MM.1S (cell line): ENCODE measurements at regions not wholly inside any gene's neighbourhood (a gene's known extent, or its start where the extent isn't known, plus 50 kb on each side); places are given as distances from the start of the nearest gene placed in this dataset.

ENCODE experiments used
- DNase-seq: peaks from one replicate; pipeline ENCODE4 v3.0.0-alpha.2; 2015
- H2AFZ ChIP-seq: fragments of 300-600 bp; sonication (generic); 2 replicates; pipeline ENCODE4 v1.6.0; 2016; ENCODE audit warnings: antibody characterized with exemption, low read length
- H3F3A ChIP-seq: fragments of 300-600 bp; sonication (generic); 2 replicates; pipeline ENCODE4 v1.6.1; 2016; ENCODE audit warnings: mild to moderate bottlenecking, antibody characterized with exemption, low read length, moderate library complexity, mixed read lengths; ENCODE audit not compliant: insufficient read depth
- H3K27ac ChIP-seq: fragments of 300-600 bp; sonication (generic); 2 replicates; pipeline ENCODE4 v1.5.1; 2016; ENCODE audit warnings: mild to moderate bottlenecking, low read length
- H3K27me3 ChIP-seq: fragments of 300-600 bp; sonication (generic); replicated peaks from 2 replicates; pipeline ENCODE4 v1.6.0; 2016; ENCODE audit warnings: low read length; ENCODE audit not compliant: insufficient read depth
- H3K36me3 ChIP-seq: fragments of 300-600 bp; sonication (generic); replicated peaks from 2 replicates; pipeline ENCODE4 v1.6.1; 2016; ENCODE audit warnings: mild to moderate bottlenecking, low read length, mixed read lengths; ENCODE audit not compliant: insufficient read depth
- H3K4me1 ChIP-seq: fragments of 300-600 bp; sonication (generic); 2 replicates; pipeline ENCODE4 v1.6.1; 2016; ENCODE audit warnings: low read length, mixed read lengths
- H3K4me2 ChIP-seq: fragments of 300-600 bp; sonication (generic); 2 replicates; pipeline ENCODE4 v1.6.0; 2016; ENCODE audit warnings: low read depth, low read length
- H3K4me3 ChIP-seq: fragments of 300-600 bp; sonication (generic); 2 replicates; pipeline ENCODE4 v1.5.1; 2016; ENCODE audit warnings: low read length, mixed read lengths
- H3K79me2 ChIP-seq: fragments of 300-600 bp; sonication (generic); 2 replicates; pipeline ENCODE4 v1.6.1; 2016; ENCODE audit warnings: mixed run types, low read length, mixed read lengths
- H3K9ac ChIP-seq: fragments of 300-600 bp; sonication (generic); 2 replicates; pipeline ENCODE4 v1.6.1; 2016; ENCODE audit warnings: low read length, mixed read lengths
- H3K9me2 ChIP-seq: fragments of 300-600 bp; sonication (generic); replicated peaks from 2 replicates; pipeline ENCODE4 v1.6.1; 2016; ENCODE audit warnings: mild to moderate bottlenecking, low read length, mixed read lengths; ENCODE audit not compliant: insufficient read depth
- H3K9me3 ChIP-seq: fragments of 300-600 bp; sonication (generic); replicated peaks from 2 replicates; pipeline ENCODE4 v1.6.1; 2016; ENCODE audit warnings: mild to moderate bottlenecking, low read length, mixed read lengths; ENCODE audit not compliant: insufficient read depth
- H4K20me1 ChIP-seq: fragments of 300-600 bp; sonication (generic); 2 replicates; pipeline ENCODE4 v1.6.1; 2016; ENCODE audit warnings: mild to moderate bottlenecking, low read length, moderate library complexity, mixed read lengths; ENCODE audit not compliant: insufficient read depth
- CTCF ChIP-seq: fragments of 300-600 bp; sonication (generic); IDR thresholded peaks from 2 replicates; pipeline ENCODE4 v1.5.1; 2016; ENCODE audit warnings: antibody characterized with exemption, low read length, mixed read lengths
- EZH2 ChIP-seq: fragments of 300-600 bp; sonication (generic); optimal IDR thresholded peaks from 2 replicates; pipeline ENCODE3; 2017; ENCODE audit warnings: low read depth, mild to moderate bottlenecking, antibody characterized with exemption, low read length, mixed read lengths
- EZH2phosphoT487 ChIP-seq: fragments of 300-600 bp; sonication (generic); IDR thresholded peaks from 2 replicates; pipeline ENCODE4 v1.6.1; 2018; ENCODE audit warnings: antibody characterized with exemption, low read length

GRCh38 chr12:114846771-114847170 lies 162.8 kb upstream of the TBX3 start:
- no peaks in the 10 kb centered on the region for H3K27me3 ChIP-seq
- no peak overlapping the region for H3K4me3 ChIP-seq
- H3K9me2 ChIP-seq = no peaks in the 10 kb centered on the region
- H3K4me1 ChIP-seq = no peaks in the 10 kb centered on the region
- H3K4me2 ChIP-seq = no peak overlapping the region
- no peaks in the 10 kb centered on the region for H3K79me2 ChIP-seq
- no peaks in the 10 kb centered on the region for H3K36me3 ChIP-seq
- H3K9ac ChIP-seq = no peak overlapping the region
- H3K9me3 ChIP-seq = no peaks in the 10 kb centered on the region
- no peak for DNase-seq
- no peak overlapping the region for H3K27ac ChIP-seq
- H2AFZ ChIP-seq = no peak overlapping the region
- no peak for TF ChIP-seq EZH2
- TF ChIP-seq EZH2phosphoT487 = no peak
- no peak for TF ChIP-seq CTCF
- no peaks in the 10 kb centered on the region for H4K20me1 ChIP-seq
- H3F3A ChIP-seq = no peaks in the 10 kb centered on the region

DNA sequence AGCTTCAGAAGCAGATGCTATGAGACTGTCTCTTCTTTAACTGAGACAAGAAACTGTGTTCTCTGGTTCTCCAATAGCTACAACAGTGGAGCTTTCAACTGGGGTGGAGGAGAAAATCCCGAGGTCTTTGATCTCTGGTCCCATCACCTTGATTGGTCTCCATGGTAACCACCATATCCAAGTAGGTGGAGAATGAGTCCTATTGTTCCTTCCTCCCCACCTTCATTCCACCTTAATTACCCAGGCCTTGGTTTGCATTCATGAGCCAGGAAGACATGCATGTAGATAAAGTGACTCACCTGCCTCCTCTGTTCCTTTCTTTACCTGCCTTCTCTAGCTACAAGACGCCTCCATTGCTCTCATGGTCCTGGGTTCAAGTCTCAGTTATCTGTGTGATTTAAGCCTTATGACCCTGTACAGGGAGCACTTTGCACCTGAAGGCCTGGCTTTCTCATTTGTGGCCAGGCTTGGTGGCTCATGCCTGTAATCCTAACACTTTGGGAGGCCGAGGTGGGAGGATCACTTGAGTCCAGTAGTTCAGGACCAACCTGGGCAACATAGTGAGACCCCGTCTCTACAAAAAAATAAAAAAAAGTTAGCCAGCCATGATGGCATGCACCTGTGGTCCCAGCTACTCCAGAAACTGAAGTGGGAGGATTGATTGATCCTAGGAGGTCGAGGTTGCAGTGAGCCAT lies 157.7 kb upstream of the TBX3 start:
- Histone ChIP-seq H3K9ac (no peak overlapping the region), H3K27ac (no peak overlapping the region), H3K4me2 (no peak overlapping the region), H2AFZ (no peak overlapping the region), H3K79me2 (no peaks in the 10 kb centered on the region), H3K4me1 (no peaks in the 10 kb centered on the region), H3K9me3 (no peaks in the 10 kb centered on the region), H4K20me1 (no peaks in the 10 kb centered on the region), H3K36me3 (no peaks in the 10 kb centered on the region), H3K27me3 (no peaks in the 10 kb centered on the region), H3K9me2 (no peaks in the 10 kb centered on the region), H3F3A (no peaks in the 10 kb centered on the region), H3K4me3 (no peak overlapping the region)
- no peak for DNase-seq
- TF ChIP-seq EZH2 = no peak
- no peak for TF ChIP-seq EZH2phosphoT487
- TF ChIP-seq CTCF = no peak

- DNase-seq = no peak
- Histone ChIP-seq H3K36me3 (no peaks in the 10 kb centered on the region), H4K20me1 (no peaks in the 10 kb centered on the region), H3K27me3 (no peaks in the 10 kb centered on the region), H2AFZ (no peak overlapping the region), H3F3A (no peaks in the 10 kb centered on the region), H3K9me2 (no peaks in the 10 kb centered on the region), H3K9me3 (no peaks in the 10 kb centered on the region), H3K9ac (no peak overlapping the region), H3K27ac (no peak overlapping the region), H3K79me2 (no peaks in the 10 kb centered on the region), H3K4me1 (no peaks in the 10 kb centered on the region), H3K4me2 (no peak overlapping the region), H3K4me3 (no peak overlapping the region)
- no peak for TF ChIP-seq EZH2
Observed at GRCh38 chr12:114838480-114838879, 154.5 kb upstream of the TBX3 start.

DNA sequence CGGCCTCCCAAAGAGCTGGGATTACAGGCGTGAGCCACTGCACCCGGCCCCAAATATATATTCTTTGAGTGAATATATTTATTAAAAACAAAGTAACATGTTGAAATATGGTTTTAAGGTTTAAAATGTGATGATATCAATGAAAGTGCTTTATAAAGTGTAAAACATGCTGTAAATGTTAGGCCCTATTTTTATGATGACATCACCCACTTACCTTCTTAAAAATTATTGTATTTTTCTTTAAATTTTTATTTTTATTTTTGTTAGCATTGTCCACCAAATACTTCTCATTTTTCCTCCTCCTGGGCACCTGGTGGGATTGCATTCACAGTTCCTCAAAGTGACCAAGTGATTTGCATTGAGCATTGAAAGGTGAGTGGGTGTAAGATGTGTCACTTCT lies 152.6 kb upstream of the TBX3 start:
- no peak overlapping the region for H2AFZ ChIP-seq
- no peaks in the 10 kb centered on the region for H3K27me3 ChIP-seq
- H3K36me3 ChIP-seq = no peaks in the 10 kb centered on the region
- no peaks in the 10 kb centered on the region for H3K4me1 ChIP-seq
- H3F3A ChIP-seq = no peaks in the 10 kb centered on the region
- no peak overlapping the region for H3K4me2 ChIP-seq
- DNase-seq = no peak
- no peaks in the 10 kb centered on the region for H3K9me3 ChIP-seq
- TF ChIP-seq EZH2 (no peak), CTCF (no peak), EZH2phosphoT487 (no peak)
- H3K27ac ChIP-seq = no peak overlapping the region
- H3K9ac ChIP-seq = no peak overlapping the region
- H4K20me1 ChIP-seq = no peaks in the 10 kb centered on the region
- H3K4me3 ChIP-seq = no peak overlapping the region
- no peaks in the 10 kb centered on the region for H3K9me2 ChIP-seq
- H3K79me2 ChIP-seq = no peaks in the 10 kb centered on the region
